ENCODE measurements at regions not wholly inside any gene's neighbourhood (a gene's known extent, or its start where the extent isn't known, plus 50 kb on each side); places are given as distances from the start of the nearest gene placed in this dataset.

DNA sequence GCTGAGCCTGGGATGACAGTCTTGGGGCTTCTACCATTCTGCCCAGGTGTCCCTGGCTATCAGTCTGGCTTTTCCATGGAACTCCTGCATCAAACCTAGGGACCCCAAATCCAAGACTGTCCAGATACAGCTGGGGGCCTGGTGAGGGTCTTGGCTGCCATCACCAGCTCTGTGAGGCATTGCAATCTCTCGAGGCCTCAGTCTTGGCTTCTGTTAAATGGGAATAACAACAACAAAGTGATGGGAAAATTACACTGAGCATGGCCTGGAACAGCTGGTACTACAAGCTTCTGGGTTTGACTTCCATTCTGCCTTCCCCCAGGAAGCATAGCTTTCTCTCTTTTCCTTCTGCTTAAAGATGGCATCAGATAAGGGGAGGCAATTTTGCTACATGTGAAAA lies 50.0 kb upstream of the LCTL start:
- DNase-seq: no peak

DNA sequence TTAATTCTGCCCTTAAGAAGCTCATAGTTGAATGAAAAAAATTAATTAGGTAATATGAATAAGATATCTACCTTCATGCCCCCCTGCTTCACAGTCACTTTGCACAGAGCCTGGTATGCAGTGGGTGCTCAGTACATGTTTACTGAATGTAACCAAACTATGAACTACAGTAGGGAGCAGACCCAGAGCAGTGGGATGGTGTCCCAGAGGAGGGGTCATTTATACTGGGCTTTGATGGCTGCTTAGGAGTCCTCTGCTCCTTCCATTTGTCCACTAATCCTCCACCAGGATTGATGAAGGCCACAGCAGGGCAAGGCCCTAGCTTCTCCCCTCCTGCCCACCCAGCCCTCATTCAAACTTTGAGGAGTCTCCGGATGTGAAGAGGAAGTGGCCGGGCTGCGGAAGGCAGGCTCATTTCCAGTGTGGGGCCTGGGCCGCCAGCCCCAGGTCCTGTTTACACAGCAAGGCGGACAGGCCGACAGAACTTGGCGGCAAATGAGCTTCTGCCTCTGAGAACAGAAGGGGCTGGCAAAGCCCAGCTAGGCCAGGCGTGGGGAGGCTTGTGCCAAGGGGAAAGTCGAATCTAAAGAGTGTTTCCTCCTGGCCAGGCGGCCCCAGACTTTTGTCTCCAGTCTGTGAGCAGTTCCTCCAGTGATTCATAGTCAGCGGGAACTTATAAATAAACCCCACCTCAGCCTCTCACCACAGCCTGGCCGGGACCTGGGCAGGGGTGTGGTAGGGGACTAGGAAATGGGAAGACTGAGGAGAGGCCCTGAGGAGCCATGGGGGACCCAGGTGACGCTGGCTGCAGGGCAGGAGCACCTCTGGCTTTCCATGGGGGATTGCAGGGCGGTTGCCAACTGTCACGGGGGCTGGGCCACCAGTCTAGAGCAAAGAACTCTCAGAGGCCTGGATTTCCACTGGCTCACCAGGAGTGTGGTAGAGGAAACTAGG lies 51.6 kb upstream of the LCTL start:
- DNase-seq: no peak

DNA sequence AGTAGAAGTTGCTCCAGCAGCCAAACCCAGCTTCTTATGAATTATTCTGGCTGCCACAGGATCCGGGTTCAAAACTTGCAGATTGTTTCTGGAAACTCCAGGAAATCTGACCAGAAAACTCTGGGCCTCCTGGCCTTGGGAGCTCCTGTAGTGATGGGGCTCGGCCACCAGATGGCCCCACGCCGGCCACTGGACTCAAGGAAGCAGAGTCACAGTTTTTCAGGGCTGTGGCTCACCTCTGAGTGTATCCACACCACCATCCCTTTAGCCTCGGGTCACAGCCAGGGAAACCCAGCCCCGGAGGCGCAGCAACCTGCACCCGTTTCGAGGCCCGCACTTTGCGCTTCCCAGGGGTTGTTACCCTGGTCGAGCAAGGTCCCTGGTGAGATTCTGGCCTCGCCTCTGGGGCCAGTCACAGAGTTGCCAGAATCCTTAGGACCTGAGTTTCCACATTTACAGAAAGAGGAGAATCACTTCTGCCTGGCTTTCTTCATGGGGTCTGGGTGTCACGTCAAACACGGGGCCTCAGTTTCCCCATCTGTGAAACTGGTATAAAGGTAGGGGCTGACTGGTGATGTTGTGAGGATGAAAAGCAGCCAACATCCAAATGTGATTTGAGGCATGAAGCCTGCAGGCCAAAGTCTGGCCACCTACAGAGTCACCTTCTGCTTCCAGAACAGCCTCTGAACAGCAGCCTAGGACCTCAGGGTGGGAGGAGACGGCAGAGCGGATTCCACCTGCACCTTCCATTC lies 53.5 kb upstream of the LCTL start:
- peak; percentile 14 for DNase-seq

DNA sequence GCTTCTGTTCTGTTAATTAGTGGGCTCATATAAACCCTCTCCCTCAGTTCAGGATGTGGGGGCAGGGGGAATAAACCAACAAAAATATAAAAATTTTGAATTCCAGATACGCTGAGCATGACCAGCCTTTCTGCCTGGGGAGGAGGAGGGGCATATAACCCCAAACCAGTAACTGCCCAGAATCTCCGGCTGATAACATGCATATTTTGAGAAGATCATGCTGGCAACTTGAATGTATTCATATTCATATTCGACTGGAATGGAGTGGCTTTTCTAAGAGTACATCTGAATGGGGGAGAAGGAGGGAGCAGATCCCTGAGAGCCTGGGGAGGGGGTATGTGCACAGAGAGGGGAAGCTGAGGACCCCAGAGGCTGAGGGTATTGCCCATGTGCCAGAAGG lies 54.5 kb upstream of the LCTL start:
- DNase-seq: no peak

DNA sequence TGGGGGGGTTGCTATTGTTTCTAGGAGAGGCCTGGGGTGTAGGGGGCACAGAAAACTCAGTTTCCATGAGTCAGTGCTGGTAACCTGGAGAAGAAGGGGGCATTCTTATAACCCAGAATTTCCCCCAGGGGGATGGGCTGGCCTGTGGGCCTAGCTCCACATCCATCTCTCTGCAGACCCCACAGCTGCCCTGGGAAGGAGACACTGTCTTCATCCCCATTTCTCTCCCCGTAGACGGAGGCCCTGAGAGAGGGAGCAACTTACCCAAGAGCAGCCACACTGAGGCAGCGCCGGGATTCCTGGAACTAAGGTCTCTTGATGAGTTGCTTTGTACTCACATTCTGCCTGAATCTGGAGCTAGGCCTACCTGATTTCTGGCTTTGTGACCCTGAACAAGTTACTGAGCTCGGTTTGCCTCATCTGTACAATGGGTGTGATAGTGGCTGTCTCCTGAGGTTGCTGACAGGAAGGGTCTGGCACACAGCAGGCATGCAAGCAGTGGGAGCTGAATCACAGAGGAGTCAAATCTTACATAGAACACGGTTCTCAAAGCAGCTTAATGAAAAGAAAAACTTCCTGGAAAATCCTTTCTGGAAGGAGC lies 55.0 kb upstream of the LCTL start:
- DNase-seq: no peak

DNA sequence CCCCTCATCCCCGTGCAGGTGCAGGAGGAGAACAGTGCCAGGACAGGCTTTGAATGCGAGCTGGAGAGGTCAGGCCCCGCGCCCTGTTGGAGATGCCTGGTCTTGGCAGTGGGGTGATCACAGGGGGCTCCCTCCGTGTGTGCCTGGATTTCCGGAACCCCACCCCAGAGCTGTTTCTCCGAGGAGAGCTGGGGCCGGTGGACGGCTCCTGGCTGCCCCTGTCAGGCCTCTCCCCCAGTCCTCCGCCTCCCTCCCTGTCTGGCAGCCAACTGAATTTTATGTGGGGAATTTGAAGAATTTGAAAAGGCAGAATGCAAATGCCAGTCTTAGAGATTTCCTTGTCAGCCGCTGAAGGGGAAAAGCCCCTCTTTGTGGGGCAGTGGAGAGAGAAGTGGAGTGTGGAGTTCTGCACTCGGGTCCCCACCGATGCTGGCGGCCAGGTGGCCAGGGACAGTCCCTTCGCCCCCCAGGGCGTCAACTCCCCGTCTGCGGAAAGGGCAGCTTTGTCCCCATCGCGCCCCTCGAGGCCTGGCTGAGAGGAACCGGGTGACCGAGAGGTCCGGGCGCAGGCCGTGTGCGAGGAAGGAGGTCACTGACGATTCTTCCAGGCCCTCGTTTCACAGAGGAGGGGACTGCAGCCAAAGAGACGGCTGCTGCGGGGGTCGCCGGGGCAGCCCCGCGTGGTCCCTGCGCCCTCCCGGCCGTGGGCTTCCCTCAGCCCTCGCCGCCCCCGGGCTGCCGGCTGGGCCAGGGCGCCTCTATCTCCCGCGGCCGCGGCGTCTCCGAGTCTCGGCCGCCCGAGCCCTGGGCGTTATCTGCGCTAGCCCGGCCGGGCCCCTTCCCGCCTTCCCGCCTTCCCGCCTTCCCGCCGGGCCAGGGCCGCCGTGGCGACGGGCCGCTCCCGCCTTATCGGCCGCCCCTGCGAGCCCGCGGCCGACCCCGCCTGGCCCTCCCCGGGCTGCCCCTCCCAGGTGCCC lies 56.0 kb upstream of the LCTL start:
- no peak for DNase-seq

DNA sequence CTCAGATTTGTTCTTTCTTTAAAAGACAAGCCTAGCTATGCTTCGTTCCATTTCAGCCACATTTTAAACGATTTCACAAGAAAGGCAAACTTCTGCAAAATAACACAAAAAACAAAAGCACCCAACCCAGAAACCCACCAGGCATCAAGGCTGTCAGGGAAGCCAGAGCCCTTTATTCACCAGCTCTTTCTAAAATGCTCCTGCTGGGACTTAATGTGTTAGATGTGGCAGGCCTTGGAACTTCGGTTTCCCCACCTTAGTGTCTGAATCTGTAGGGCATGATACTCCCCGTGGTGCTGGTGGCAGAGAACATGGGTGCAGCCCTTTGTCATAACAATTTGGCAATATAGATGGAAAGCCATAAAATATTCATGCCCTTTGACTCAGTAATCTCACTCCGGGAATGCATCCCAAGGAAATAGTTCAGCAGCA lies 56.8 kb upstream of the LCTL start:
- no peak for DNase-seq

DNA sequence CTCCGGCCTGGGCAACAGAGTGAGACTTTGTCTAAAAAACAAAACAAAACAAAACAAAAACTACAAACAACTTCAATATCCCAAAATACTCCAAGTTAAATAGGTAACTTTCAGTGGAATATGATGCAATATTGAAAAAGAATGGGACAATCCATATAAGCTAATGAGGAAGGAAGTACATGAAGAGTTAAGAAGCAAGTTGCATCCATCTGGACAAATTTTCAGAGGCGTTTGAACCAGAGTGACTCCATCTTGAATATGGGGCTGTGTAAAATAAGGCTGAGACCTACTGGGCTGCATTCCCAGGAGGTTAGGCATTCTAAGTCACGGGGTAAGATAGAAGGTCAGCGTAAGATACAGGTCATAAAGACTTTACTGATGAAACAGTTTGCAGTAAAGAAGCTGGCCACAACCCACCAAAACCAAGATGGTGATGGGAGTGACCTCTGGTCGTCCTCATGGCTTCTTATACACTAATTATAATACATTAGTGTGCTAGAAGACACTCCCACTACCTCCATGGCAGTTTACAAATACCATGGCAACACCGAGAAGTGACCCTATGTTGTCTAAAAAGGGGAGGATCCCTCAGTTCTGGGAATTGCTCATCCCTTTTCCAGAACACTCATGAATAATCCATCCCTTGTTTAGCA lies 58.1 kb upstream of the LCTL start:
- no peak for DNase-seq

DNA sequence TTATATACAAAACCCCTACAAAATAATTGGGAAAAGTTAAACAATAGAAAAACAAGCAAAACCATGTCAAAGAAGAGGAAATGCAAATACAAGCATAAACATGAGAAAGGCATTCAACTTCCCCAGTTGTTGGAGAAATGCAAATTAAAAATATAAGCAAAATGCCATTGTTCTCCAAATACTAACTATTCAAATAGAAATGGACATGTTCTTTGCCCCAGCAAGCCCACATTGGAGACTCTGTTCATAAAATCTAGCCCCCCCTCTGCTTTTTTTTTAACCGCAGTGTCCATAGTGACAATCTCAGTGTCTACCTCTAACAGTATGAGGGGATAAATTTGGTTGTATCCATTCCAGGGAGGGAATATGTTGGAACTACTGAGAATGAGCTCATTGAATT lies 59.7 kb upstream of the LCTL start:
- no peak for DNase-seq

DNA sequence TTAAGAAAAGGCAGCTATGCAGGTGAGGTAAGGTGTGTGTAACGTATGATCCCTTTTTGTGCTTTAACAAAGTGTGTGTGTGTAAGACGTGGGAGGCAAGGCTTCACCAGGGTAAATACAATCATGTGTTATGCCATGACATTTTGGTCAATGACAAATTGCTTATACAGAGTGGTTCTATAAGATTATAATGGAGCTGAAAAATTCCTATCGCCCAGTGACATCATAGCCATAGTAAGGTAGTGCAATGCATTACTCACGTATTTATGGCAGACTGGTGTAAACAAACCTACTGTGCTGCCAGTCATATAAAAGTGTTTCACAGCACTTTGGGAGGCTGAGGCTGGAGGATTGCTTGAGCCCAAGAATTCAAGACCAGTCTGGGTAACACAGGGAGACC lies 60.2 kb upstream of the LCTL start:
- no peak for DNase-seq

DNA sequence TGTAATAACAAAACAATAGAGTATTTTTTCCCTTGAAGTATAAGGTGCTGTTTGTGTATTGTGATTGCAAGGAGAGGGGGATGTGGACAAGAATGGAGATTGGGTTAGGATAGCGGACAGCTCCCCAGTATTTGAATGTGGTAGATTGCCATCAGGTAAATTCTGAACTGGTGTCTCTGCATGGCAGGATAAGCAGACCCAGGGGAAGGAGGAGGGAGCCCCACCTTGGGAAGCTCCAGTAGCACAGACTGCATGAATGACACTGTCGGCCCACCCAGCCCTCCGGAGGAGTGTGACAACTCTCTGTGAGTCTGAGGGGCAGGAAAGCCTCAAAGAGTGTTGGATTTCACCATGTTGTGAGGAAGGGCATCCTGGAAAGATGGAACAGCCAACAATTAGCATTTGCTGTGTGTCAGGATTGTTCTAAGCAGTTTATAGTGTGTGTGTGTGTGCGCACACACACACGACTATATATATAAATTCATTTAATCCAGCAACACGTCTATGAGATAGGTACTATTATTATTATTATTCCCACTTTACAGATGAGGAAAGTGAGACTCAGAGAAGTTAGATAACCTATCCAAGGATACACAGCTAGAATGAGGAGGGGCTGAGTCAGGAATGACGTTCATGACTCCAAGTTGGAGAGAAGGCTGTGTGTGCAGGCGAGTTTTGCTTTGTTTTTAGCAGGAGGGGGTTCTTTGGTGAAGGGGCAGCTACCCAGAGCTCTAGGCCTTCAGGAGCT lies 63.4 kb upstream of the LCTL start:
- DNase-seq: no peak

DNA sequence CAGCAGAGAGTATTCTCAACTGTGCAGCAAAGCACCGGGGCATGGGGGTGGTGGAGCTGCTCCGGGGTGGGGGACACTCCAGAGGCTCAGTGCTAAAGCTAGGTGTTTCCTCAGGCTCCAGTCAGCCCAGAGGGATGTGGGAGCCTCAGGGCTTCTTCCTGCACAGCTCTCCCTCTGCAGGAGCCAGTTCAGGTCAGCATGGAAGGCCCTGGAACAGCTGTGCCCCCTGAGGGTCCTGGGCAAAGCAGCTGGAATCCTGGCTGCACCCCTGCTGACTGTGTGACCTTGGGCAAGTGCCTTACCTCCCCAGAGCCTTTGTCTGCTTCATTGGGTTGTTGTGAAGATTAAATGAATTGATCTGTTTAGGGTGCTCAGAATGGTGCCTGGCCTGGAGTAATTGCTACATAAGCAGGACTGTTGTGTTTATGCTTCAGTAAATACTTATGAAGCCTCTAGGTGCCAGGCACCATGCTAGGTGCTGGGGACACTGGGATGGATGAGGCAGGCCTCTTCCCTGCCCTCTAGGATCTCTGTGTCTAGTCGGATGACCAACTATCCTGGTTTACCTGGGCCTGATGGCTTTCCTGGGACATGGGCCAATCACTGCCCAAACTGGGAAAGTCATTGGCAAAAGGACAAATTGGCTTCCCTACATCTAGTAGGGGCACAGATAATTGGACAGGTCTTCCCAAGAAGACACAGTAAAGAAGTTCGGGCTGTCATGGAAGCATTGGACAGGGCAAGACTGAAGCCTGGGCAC lies 64.2 kb upstream of the LCTL start:
- no peak for DNase-seq

DNA sequence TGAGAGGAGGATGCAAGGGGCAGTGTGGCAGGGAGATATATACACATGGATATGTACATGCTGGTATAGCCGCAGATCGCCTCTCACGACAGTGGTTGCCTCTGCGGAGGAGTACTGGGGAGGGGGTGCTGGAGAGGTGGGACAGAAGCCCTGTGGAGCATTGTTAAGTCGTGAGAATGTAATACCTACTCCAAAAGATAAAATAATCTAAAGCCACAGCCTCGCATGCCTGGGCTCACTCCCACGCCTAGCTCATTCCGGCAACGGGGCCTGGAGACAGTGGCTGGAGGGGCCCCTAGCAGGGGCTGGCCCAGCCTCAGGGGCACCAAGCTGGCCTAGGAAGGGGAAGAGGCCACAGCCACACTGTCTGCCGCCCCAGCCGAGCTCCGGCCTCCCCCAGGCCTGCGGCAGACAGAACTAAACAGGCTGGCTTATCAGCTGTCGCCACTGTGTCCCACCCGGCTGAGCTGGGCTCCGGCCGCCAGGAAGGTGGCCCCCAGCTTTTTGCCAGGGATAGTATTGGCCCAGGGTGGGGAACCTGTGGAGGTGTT lies 65.1 kb upstream of the LCTL start:
- no peak for DNase-seq

DNA sequence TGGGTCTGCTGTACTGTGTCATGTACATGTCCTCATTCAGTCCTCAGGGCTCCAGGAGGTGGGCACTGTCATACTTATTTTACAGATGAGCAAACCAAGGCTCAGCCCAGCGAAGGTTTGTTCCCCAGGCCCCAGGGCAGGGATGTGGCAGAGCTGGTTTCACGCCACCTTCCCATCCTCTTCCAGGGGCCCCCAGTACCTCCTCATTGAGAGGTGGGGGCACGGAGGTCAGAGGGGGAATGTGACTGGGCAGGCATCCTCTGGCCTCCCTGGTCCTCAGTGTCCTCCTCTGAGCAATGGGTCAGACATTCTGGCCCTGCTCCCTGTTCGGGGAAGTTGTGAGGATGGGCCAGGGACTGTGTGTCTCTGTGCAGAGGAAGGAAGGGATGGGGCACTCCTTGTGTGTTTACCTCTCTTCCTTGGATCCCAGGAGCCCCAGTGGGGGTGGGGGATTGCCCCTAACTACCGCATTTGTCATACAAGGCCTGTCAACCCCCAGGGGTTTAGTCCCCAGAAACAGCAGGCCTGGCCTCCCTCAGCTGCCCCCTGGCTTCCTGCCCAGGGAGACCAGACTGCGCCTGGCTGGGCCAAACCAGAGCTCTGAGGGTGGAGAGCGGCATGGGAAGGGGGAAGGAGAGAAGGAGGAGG lies 65.9 kb upstream of the LCTL start:
- DNase-seq: no peak

DNA sequence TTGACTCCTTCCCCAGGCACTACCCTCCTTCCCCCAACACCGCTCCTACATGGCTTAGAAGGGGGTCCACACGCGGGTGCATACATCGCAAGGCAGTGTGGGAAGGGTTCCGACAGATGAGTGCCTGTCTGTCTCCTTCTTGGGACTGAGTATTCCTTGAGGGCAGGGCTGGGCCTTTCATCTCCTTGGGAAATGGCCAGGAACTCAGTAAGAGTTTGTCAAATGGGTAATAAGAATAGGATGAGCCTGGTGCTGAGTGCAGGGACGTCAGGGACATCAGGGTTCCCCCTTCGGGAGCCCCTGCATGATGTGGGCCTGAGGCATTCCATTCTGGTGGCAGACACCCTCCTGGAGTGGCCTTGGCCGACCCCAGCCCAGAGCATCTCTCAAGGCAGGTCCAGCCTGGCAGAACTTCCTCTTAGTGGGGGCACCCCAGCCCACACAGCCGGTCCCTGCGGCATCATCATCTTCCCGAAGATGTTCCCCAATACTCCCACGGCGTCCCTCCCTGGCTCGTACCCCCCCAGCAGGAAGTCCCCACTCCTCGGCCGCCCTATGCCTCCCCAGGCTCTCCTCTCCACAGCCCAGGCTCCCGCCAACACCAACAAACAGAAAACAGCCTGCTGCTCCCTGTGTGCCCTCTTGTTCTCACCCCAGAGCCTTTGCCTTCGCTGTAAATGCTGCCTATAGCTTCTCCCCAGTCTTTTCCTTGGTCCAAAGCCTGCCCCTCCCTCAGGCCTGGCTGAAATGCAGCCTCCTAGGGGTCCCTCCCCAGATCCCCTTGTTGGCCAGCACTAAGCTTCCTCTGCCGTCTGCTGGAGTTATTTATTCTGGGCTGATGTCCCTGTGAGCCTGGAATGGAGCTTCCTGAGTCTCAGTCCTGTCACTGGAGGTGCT lies 67.5 kb upstream of the LCTL start:
- no peak for DNase-seq

DNA sequence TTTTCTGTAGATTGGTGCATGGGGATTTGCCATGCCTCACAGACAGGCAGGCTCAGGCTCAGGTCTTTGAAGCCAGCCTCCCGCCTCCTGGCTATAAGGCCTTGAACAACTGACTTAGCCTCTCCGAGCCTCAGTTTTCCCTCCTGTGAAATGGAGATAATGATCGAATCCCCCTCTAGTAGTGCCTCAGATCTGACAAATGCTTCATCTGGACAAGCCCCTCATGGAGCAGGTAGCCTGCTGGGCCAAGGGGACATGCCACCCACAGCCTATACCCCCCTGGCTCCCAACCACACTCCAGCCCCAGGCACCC lies 68.1 kb upstream of the LCTL start:
- DNase-seq: no peak

DNA sequence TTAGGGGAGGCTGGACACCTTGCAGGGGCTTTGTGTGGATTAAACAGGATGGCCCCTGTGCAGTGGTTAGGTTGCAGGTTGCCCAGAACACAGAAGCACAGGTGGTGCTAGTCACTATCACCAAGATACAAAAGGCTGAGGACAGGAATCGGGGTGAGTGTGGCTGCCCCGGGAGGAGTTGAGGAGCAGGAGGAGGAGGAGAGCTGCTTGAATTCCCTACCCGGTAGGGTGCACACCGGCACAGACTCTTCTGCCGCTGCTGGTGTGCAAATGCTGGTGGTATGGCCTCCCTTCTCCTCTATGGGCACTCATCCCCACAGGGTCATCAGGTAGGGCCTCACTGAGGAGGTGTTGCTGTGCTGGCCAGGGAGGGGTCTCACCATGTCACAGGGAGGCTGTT lies 67.5 kb upstream of the SMAD6 start:
- DNase-seq: no peak

DNA sequence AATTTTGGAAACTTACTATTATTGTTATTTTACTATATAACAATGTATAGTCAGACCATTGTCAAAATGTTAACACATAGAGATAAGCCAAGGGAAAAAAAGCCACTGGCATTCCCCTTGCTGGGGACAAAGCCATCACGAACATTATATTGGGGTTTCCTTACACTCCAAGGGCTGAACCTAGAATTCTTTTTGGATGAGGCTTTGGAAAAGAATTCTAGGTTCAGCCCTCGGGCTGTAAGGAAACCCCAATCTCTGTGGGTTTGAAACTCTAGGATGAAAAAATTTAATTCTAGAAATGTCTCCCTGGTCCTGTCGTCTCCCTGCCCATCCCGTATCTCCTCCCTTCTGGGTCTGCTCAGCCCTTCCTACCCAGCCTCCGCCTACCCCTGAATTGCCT lies 67.0 kb upstream of the SMAD6 start:
- no peak for DNase-seq

DNA sequence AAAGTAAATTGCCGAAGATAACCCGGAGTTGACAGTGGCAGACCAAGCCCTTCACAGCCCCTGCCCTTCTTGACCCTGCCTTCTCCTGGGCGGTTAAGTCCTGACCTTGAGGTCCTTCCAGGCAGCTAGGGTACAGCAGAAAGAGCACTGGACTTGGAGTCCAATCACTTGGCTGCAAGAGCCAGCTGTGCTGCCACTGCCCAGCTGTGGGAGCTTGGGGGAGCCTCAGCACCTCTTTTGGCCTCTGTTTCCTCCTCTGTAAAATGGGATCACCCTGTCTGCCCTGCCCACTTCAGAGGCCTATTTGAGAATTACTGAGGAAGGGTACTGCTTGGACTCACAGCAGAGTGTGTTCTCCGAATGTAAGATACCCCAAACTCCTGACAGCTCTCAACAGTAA lies 66.2 kb upstream of the SMAD6 start:
- no peak for DNase-seq
